ENCODE measurements at regions not wholly inside any gene's neighbourhood (a gene's known extent, or its start where the extent isn't known, plus 50 kb on each side); places are given as distances from the start of the nearest gene placed in this dataset.

DNA sequence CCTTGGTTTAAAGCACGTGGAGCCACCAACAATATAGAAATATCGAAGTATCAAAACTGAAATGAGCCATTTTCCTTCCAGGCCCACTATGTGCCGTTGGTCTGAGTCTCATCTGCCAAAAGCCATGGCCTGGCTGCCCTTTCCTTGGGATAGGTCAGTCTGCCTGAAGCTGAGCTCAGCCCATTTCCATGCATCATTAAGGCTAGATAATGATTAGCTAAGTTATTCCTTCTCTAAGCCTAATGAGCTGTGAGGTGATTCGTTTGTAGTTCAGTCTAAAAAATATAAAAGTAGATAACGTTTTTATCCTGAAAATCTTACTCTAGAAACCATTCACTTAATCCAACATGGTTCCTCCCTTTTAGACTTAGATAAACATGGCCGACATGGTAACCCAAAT, 936.2 kb upstream of the LCORL start:
- Histone ChIP-seq H3K4me3 (ENCODE audit: insufficient read depth in 1 of 2, low read depth in 1 of 2, low read length in 2 of 2) (no peak overlapping the region), H3K4ac (ENCODE audit: low read depth in 1 of 2, low read length in 2 of 2) (no peak overlapping the region), H3K14ac (ENCODE audit: low read length in 2 of 2) (no peak overlapping the region), H3K4me2 (ENCODE audit: low read length, poor library complexity, severe bottlenecking) (no peak overlapping the region), H4K91ac (ENCODE audit: low read length) (no peak overlapping the region), H3K36me3 (ENCODE audit: control insufficient read depth in 1 of 2, insufficient read depth in 2 of 2, low read depth in 1 of 2, low read length in 2 of 2) (no peaks in the 10 kb centered on the region), H2AFZ (ENCODE audit: low read depth, low read length) (no peak overlapping the region), H3K27ac (ENCODE audit: low read length, poor library complexity, severe bottlenecking) (peak overlapping the region; percentile 40), H3K4me1 (ENCODE audit: control insufficient read depth, insufficient read depth, low read depth, low read length) (peaks cover 3% of the 10 kb centered on the region), H3K27me3 (ENCODE audit: control insufficient read depth in 1 of 2, insufficient read depth in 1 of 2, low read length in 2 of 2) (no peaks in the 10 kb centered on the region), H2AK5ac (ENCODE audit: low read length, severe bottlenecking) (no peak overlapping the region), H3K18ac (ENCODE audit: low read depth in 1 of 2, low read length in 2 of 2) (no peak overlapping the region), H3K79me1 (replicated peaks; ENCODE audit: low read length, poor library complexity, severe bottlenecking) (no peaks in the 10 kb centered on the region), H3K9me3 (ENCODE audit: control insufficient read depth, low read length) (peaks cover 36% of the 10 kb centered on the region), H2BK12ac (ENCODE audit: low read length in 2 of 2) (no peak overlapping the region), H2BK120ac (ENCODE audit: low read depth, low read length) (no peak overlapping the region), H3K23ac (ENCODE audit: low read length in 2 of 2) (no peak overlapping the region), H3K9ac (ENCODE audit: low read length) (no peak overlapping the region), H2BK15ac (ENCODE audit: low read depth, poor library complexity, severe bottlenecking) (no peak overlapping the region), H4K8ac (ENCODE audit: low read length) (no peak overlapping the region), H2BK5ac (ENCODE audit: low read depth, low read length, poor library complexity, severe bottlenecking) (no peak overlapping the region)
- WGBS: 83% methylated on average over 4 of the region's 6 CpGs
- DNase-seq: no peak

DNA sequence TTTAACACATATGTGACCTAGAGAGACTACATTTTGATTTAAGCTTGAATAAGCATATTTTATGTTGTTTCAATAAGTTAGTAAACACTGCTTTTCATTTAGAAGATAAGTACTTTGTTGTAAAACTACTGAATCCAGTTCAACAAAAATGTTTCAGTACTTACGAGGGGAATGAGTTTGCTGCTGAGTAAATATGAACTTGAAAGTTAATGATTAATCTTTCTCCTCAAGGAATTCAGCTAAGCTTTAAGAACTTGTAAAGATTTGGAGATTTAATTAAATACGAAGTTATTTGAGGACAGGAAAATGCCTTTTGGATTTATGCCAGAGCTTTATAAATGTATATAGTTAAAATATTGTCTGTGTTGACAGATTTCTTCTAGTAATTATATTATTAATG, 933.0 kb upstream of the LCORL start:
- Histone ChIP-seq H3K9me3 (ENCODE audit: control insufficient read depth, low read length) (peaks cover 16% of the 10 kb centered on the region), H2AFZ (ENCODE audit: low read depth, low read length) (no peak overlapping the region), H3K23ac (ENCODE audit: low read length in 2 of 2) (no peak overlapping the region), H2BK12ac (ENCODE audit: low read length in 2 of 2) (no peak overlapping the region), H3K4me3 (ENCODE audit: insufficient read depth in 1 of 2, low read depth in 1 of 2, low read length in 2 of 2) (no peak overlapping the region), H2BK5ac (ENCODE audit: low read depth, low read length, poor library complexity, severe bottlenecking) (no peak overlapping the region), H3K18ac (ENCODE audit: low read depth in 1 of 2, low read length in 2 of 2) (no peak overlapping the region), H2AK5ac (ENCODE audit: low read length, severe bottlenecking) (no peak overlapping the region), H3K4me2 (ENCODE audit: low read length, poor library complexity, severe bottlenecking) (no peak overlapping the region), H3K79me1 (replicated peaks; ENCODE audit: low read length, poor library complexity, severe bottlenecking) (no peaks in the 10 kb centered on the region), H4K91ac (ENCODE audit: low read length) (no peak overlapping the region), H3K36me3 (ENCODE audit: control insufficient read depth in 1 of 2, insufficient read depth in 2 of 2, low read depth in 1 of 2, low read length in 2 of 2) (no peaks in the 10 kb centered on the region), H4K8ac (ENCODE audit: low read length) (no peak overlapping the region), H3K4me1 (ENCODE audit: control insufficient read depth, insufficient read depth, low read depth, low read length) (peaks cover 3% of the 10 kb centered on the region), H2BK120ac (ENCODE audit: low read depth, low read length) (no peak overlapping the region), H3K4ac (ENCODE audit: low read depth in 1 of 2, low read length in 2 of 2) (no peak overlapping the region), H3K27ac (ENCODE audit: low read length, poor library complexity, severe bottlenecking) (no peak overlapping the region), H2BK15ac (ENCODE audit: low read depth, poor library complexity, severe bottlenecking) (no peak overlapping the region), H3K9ac (ENCODE audit: low read length) (no peak overlapping the region), H3K27me3 (ENCODE audit: control insufficient read depth in 1 of 2, insufficient read depth in 1 of 2, low read length in 2 of 2) (no peaks in the 10 kb centered on the region), H3K14ac (ENCODE audit: low read length in 2 of 2) (no peak overlapping the region)
- WGBS: 100% methylated on average over 1 of the region's 2 CpGs
- no peak for DNase-seq

DNA sequence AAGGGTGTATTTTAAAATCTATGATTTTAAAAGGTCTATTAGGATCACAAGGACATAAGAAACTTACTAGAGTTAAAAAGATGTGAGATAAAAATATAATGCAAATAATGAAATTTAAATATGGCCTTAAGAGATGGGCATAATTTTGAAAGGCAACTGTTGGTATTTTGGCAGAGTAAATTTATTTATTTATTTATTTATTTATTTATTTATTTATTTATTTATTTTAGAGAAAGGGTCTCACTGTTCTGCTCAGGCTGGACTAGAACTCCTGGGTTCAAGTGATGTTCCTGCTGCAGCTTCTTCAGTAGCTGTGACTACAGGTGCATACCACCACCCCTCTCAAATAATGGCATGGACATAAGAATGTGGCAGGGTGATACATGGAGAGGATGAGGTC, 932.1 kb upstream of the LCORL start:
- H2BK12ac ChIP-seq (ENCODE audit: low read length in 2 of 2): no peak overlapping the region
- peaks cover 3% of the 10 kb centered on the region for H3K4me1 ChIP-seq (ENCODE audit: control insufficient read depth, insufficient read depth, low read depth, low read length)
- no peak overlapping the region for H3K4ac ChIP-seq (ENCODE audit: low read depth in 1 of 2, low read length in 2 of 2)
- no peak overlapping the region for H3K9ac ChIP-seq (ENCODE audit: low read length)
- no peaks in the 10 kb centered on the region for H3K36me3 ChIP-seq (ENCODE audit: control insufficient read depth in 1 of 2, insufficient read depth in 2 of 2, low read depth in 1 of 2, low read length in 2 of 2)
- H3K9me3 ChIP-seq (ENCODE audit: control insufficient read depth, low read length): peaks cover 9% of the 10 kb centered on the region
- no peak overlapping the region for H2AK5ac ChIP-seq (ENCODE audit: low read length, severe bottlenecking)
- H3K4me3 ChIP-seq (ENCODE audit: insufficient read depth in 1 of 2, low read depth in 1 of 2, low read length in 2 of 2): no peak overlapping the region
- H2BK120ac ChIP-seq (ENCODE audit: low read depth, low read length): no peak overlapping the region
- no peak overlapping the region for H2BK15ac ChIP-seq (ENCODE audit: low read depth, poor library complexity, severe bottlenecking)
- no peaks in the 10 kb centered on the region for H3K27me3 ChIP-seq (ENCODE audit: control insufficient read depth in 1 of 2, insufficient read depth in 1 of 2, low read length in 2 of 2)
- H4K8ac ChIP-seq (ENCODE audit: low read length): no peak overlapping the region
- H3K14ac ChIP-seq (ENCODE audit: low read length in 2 of 2): no peak overlapping the region
- no peak overlapping the region for H3K23ac ChIP-seq (ENCODE audit: low read length in 2 of 2)
- no peak for DNase-seq
- H3K27ac ChIP-seq (ENCODE audit: low read length, poor library complexity, severe bottlenecking): no peak overlapping the region
- H3K18ac ChIP-seq (ENCODE audit: low read depth in 1 of 2, low read length in 2 of 2): no peak overlapping the region
- H4K91ac ChIP-seq (ENCODE audit: low read length): no peak overlapping the region
- no peaks in the 10 kb centered on the region for H3K79me1 ChIP-seq (replicated peaks; ENCODE audit: low read length, poor library complexity, severe bottlenecking)
- H3K4me2 ChIP-seq (ENCODE audit: low read length, poor library complexity, severe bottlenecking): no peak overlapping the region
- H2BK5ac ChIP-seq (ENCODE audit: low read depth, low read length, poor library complexity, severe bottlenecking): no peak overlapping the region
- H2AFZ ChIP-seq (ENCODE audit: low read depth, low read length): no peak overlapping the region

GRCh38 chr4:18945464-18945863, 923.9 kb upstream of the LCORL start:
- Histone ChIP-seq H4K91ac (ENCODE audit: low read length) (no peak overlapping the region), H2AK5ac (ENCODE audit: low read length, severe bottlenecking) (no peak overlapping the region), H2BK5ac (ENCODE audit: low read depth, low read length, poor library complexity, severe bottlenecking) (no peak overlapping the region), H3K27ac (ENCODE audit: low read length, poor library complexity, severe bottlenecking) (no peak overlapping the region), H3K79me1 (replicated peaks; ENCODE audit: low read length, poor library complexity, severe bottlenecking) (no peaks in the 10 kb centered on the region), H3K4me3 (ENCODE audit: insufficient read depth in 1 of 2, low read depth in 1 of 2, low read length in 2 of 2) (no peak overlapping the region), H3K27me3 (ENCODE audit: control insufficient read depth in 1 of 2, insufficient read depth in 1 of 2, low read length in 2 of 2) (no peaks in the 10 kb centered on the region), H2BK120ac (ENCODE audit: low read depth, low read length) (no peak overlapping the region), H2BK15ac (ENCODE audit: low read depth, poor library complexity, severe bottlenecking) (no peak overlapping the region), H3K14ac (ENCODE audit: low read length in 2 of 2) (no peak overlapping the region), H2AFZ (ENCODE audit: low read depth, low read length) (no peak overlapping the region), H3K23ac (ENCODE audit: low read length in 2 of 2) (no peak overlapping the region), H3K9me3 (ENCODE audit: control insufficient read depth, low read length) (peaks cover 3% of the 10 kb centered on the region), H3K4me1 (ENCODE audit: control insufficient read depth, insufficient read depth, low read depth, low read length) (no peaks in the 10 kb centered on the region), H3K4me2 (ENCODE audit: low read length, poor library complexity, severe bottlenecking) (no peak overlapping the region), H3K4ac (ENCODE audit: low read depth in 1 of 2, low read length in 2 of 2) (no peak overlapping the region), H4K8ac (ENCODE audit: low read length) (no peak overlapping the region), H3K18ac (ENCODE audit: low read depth in 1 of 2, low read length in 2 of 2) (no peak overlapping the region), H3K9ac (ENCODE audit: low read length) (no peak overlapping the region), H2BK12ac (ENCODE audit: low read length in 2 of 2) (no peak overlapping the region), H3K36me3 (ENCODE audit: control insufficient read depth in 1 of 2, insufficient read depth in 2 of 2, low read depth in 1 of 2, low read length in 2 of 2) (no peaks in the 10 kb centered on the region)
- WGBS: 86% methylated on average over 1 of the region's 2 CpGs
- DNase-seq: no peak

Measured in mesenchymal stem cell (in vitro differentiated cells and primary cell).